H1 (cell line): ENCODE measurements at regions not wholly inside any gene's neighbourhood (a gene's known extent, or its start where the extent isn't known, plus 50 kb on each side); places are given as distances from the start of the nearest gene placed in this dataset.

ENCODE experiments used
- CHD1 ChIP-seq: IDR thresholded peaks from 2 replicates; pipeline ENCODE4 v1.6.1; 2012; ENCODE audit warnings: low read depth, low read length, improper control_type of control experiment
- CHD7 ChIP-seq: fragments of 300-600 bp; sonication (generic); IDR thresholded peaks from 2 replicates; pipeline ENCODE4 v1.7.1; 2012; ENCODE audit warnings: low read length, moderate library complexity, mild to moderate bottlenecking, inconsistent platforms; ENCODE audit not compliant: insufficient replicate concordance
- E2F6 ChIP-seq: IDR thresholded peaks from 2 replicates; pipeline ENCODE4 v1.6.1; 2012; ENCODE audit warnings: inconsistent platforms

GRCh38 chr11:15485432-15485831 lies 370.7 kb downstream of the INSC start (continued):
- no peak for TF ChIP-seq CHD7
- no peak for TF ChIP-seq E2F6
- no peak for TF ChIP-seq CHD1
